ENCODE measurements at regions not wholly inside any gene's neighbourhood (a gene's known extent, or its start where the extent isn't known, plus 50 kb on each side); places are given as distances from the start of the nearest gene placed in this dataset.

- TF ChIP-seq CTCF (IDR thresholded peaks at IDR 0.05), result no peak
- TF ChIP-seq POLR2A (IDR thresholded peaks at IDR 0.05), result no peak
- TF ChIP-seq EP300 (IDR thresholded peaks at IDR 0.05), result no peak
Observed at GRCh38 chr5:5798041-5798440, 375.6 kb downstream of the ICE1 start.

All from gastroesophageal sphincter (tissue), 3 donors.